ENCODE measurements at regions not wholly inside any gene's neighbourhood (a gene's known extent, or its start where the extent isn't known, plus 50 kb on each side); places are given as distances from the start of the nearest gene placed in this dataset.

- DNase-seq: no peak
These were observed 70.9 kb upstream of the MGMT start for GRCh38 chr10:129396021-129396722.

- DNase-seq: no peak
These were observed 69.7 kb upstream of the MGMT start for GRCh38 chr10:129397198-129397974.

- no peak for DNase-seq
These were observed 68.3 kb upstream of the MGMT start for GRCh38 chr10:129398711-129399141.

GRCh38 chr10:129400426-129400825 lies 66.6 kb upstream of the MGMT start:
- DNase-seq: no peak

GRCh38 chr10:129402459-129402858 lies 64.6 kb upstream of the MGMT start:
- DNase-seq: no peak

- DNase-seq: no peak
These were observed 63.0 kb upstream of the MGMT start for GRCh38 chr10:129404091-129404490.

GRCh38 chr10:129405389-129405788 lies 61.7 kb upstream of the MGMT start:
- no peak for DNase-seq

GRCh38 chr10:129410688-129411392 lies 56.2 kb upstream of the MGMT start:
- no peak for DNase-seq

GRCh38 chr10:129411393-129411705 lies 55.7 kb upstream of the MGMT start:
- DNase-seq: no peak

- no peak for DNase-seq
These were observed 55.3 kb upstream of the MGMT start for GRCh38 chr10:129411772-129412171.

GRCh38 chr10:129413024-129413423 lies 54.0 kb upstream of the MGMT start:
- no peak for DNase-seq

- no peak for DNase-seq
These were observed 51.6 kb upstream of the MGMT start for GRCh38 chr10:129415215-129416140.

GRCh38 chr10:129416155-129416554 lies 50.9 kb upstream of the MGMT start:
- DNase-seq: no peak

GRCh38 chr10:129416956-129417765 lies 49.9 kb upstream of the MGMT start:
- DNase-seq: no peak

All from NCI-H526 treated with DMSO at 0.1 percent for 48 hours (cell line).